GM21390 (cell line): ENCODE measurements at regions not wholly inside any gene's neighbourhood (a gene's known extent, or its start where the extent isn't known, plus 50 kb on each side); places are given as distances from the start of the nearest gene placed in this dataset.
"Not testable (repeated sequence)": the region's sequence is repeated elsewhere in the genome, so short reads cannot be mapped to it uniquely, and the experiment has no call there.

Source experiments
- ATAC-seq: cut with Tn5 transposase; IDR thresholded peaks from one replicate; pipeline ENCODE4 v1.9.1; 2021; ENCODE audit not compliant: unreplicated experiment

DNA sequence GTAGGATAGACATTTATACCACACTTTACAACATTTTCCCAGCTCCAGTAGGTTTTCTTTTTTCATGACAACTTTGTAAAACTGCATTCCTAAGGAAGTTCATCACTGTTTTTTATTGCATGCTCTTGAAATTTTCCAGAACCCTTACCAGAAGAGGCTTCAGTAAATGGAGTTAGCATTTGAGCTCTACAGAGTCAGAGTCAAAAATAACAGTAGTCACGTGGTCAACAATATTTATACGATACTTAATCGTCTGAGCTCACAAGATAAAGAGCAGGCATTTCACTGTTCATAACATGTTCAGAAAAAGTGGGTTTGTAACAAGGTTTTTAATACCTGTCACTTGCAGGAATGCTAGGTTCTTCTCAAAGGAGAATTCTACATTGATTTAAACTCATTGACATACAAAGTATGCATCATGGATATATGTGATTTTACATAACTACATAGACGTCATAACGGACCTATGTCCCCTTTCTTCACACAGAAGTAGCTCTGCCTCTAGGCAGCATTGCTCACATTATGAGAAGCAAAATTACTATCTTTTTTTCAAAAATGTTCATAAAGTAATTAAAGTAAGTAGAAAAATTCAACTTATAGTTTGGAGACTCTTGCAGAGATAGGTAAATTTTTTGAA, 187.0 kb upstream of the COL3A1 start:
- no peak for ATAC-seq

DNA sequence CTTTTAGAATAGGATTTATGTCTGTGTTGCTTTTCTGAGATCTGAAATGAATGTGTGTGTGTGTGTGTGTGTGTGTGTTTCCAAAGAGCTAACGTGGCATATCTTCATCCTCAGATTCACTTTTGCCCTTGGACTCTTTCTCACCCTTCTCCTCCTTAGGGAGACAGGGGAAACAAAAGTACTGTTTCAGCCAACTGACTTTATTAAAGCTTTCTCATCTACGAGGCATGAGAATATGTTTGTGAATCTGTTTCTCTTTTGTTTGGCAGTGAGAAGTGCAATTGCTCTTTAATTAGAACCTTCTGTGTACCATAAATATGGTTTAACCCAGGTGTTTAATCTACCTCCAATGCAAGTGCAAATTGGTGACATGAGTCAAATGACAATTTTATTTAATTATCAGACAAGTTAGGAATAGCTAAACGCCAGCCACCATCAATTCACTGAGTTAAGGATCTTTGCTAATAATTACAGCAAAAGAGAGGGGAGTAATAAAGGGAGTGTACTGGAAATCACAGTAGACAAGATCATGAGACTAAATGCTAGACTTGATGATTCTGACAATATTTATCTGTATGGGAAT, 186.4 kb upstream of the COL3A1 start:
- ATAC-seq = no peak

DNA sequence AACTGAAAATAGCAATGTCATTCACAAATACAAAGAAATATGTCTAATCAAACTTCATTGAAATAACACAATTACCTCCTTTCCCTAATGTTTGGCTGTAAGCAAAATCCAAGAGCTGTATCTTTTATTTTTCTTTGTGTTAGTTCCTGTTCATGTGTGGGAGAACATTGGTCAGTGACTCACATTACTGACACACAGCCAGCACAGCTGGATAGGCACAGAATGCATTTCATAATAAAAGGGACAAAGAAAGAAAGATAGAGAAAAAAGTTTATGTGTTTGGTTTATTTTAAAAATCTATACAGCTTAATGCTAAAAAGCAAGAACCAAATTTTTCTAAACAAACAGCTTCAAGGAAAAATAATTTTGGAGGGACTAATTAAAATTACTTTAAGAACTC, 185.6 kb upstream of the COL3A1 start:
- no peak for ATAC-seq

DNA sequence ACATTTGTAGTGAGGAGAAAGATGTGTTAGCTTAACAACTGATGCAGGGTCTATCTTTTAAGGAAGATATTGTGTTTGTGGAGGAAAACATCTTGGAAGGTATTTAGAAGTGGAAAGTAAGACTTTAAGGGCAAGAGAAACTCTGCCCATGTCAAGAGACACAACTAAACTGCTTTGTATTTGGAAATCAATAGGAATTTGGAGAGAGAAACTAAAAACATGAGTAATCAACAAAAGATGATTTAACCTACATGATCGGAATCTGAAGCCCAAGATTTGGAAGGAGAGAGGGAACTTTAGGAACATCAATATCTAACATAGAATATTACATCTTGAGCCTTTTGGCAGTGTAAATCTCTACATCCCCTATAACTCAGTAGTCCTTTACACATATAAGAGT, 184.2 kb upstream of the COL3A1 start:
- no peak for ATAC-seq

DNA sequence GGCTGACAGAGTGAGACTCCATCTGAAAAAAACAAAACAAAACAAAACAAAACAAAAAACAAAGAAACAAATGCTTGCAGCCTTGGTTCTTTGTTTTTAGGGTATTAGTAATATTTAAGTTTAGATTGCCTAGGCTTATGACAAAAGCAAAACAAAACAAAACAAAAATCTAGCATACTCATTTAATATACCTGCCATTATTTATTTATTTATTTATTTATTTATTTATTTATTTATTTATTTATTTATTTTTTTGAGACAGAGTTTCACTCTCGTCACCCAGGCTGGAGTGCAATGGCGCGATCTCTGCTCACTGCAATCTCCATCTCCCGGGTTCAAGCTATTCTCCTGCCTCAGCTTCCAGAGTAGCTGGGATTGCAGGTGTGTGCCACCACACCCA, 179.7 kb upstream of the COL3A1 start:
- ATAC-seq = not testable (repeated sequence)

DNA sequence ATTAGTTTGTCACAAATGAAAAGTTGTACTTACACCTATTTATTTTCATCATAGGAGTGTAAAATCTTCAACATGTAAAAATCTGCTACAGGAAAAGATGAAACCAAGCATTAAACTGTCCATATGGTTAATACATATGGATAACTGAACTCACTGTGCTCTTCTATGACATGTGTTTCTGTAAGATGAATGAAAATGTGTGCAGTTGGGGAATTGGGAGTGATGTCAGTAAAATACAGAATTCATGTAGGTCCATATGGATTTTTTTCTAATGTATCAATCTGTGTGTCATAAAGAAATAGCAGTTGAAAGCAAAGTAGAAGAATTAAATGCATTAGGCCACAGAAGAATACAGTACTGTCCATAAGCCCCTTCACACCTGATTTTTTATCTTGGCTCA, 178.4 kb upstream of the COL3A1 start:
- ATAC-seq = no peak

DNA sequence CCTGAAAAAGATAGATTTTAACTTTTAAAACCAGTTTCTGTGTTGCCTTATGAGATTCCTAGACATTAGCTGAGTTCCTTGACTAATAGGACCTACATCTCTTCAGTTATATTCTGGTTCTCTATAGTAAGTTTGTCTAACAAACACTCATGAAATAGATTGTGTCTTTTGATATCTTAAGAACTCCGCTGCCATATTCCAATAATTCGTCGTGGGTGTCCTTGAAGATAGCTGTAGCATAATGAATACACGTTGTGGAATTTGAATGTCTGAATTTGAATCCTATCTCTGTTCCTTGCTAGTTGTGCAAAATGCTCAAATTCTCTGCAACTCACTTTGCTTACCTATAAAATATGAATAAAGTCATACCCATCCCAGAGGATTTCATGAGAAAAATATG, 176.8 kb upstream of the COL3A1 start:
- ATAC-seq = no peak

DNA sequence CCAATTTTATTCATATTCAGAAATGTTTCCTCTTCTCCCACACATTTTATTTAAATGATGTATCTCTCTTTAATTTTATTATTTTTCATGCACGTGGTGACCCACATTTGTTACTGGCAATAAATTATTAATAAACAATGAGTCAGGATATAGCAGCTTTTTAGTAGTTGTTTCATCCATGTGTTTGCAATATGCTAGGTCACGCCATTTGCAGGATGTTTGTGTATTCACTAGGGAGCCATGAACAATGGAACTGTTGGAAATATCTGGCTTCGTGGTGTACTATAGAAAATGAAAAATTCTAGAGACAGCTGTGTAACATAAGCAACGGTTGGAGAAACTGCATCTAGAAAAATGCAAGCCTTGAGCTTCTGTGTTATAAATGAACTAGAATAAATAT, 176.0 kb upstream of the COL3A1 start:
- ATAC-seq = no peak

DNA sequence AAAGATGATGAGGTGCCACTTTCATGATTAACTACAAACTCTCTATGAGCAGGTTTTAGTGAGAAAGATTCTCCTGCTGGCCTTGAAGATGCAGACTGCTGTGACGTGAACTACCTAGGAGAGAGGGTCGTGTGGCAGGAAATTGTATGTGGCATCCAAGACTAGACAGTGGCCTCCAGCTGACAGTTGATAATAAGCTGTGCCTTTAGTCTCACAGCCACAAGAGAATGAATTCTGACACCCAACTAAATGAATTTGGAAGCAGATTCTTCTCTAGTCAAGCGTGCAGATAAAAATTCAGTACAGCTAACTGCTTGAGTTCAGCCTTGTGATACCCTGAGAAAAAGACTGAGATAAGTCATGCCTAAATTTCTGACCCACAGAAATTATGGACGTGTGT, 169.0 kb upstream of the COL3A1 start:
- ATAC-seq = no peak

DNA sequence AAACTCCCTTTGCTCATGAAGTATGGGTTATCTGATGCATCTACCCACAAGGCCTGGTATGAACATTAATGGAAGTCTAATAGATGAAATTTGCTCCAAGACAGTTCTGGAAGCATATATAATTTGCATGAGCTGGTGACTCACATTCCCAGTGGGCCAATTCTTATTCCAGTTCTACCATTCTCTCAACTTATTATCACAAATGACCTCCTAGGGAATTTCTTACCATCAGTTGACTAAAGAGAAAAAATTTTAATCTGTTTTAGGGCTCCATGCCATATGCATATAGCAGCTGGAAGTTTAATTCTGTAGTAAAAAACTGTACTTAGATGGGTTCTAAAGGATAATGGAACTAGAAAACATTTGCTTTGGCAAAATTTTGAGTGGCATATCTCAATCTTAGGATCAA, 165.2 kb upstream of the COL3A1 start:
- no peak for ATAC-seq

DNA sequence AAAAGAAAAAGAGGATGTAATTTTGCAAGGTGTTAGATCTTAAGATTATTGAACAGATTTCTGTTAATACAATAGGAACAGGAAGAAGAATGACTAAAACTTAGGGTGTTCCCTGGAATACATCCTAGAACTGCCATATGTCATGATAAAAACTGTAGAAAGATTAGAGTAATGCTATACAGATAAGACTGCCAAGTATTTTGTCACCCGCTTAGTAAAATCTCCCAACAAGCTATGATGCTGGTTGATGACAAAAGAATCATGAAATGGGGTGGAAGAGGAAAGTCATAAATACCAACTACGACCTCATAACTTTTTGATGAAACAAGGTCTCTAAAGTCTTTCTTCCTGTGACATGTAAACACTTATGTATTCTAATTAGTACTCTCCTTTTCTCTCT, 163.6 kb upstream of the COL3A1 start:
- ATAC-seq = no peak

DNA sequence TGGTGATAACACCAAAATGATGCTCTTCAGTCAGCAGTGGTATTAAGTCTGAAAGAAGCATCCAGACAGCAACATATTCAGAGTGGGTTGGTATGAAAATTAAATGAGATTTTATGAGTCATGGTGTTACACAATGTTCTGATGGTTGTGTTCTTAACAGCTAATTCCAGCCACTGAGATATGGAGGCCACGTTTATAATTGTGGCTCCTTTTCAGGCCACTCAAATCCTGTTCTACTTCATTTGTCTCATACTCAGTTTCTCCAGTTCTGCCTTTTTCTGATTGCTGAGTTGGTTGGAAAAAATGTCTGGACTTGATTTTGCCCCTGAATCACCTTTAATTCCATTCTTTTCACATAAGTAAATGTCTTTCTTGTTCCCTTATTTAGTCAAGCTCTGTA, 162.7 kb upstream of the COL3A1 start:
- no peak for ATAC-seq

DNA sequence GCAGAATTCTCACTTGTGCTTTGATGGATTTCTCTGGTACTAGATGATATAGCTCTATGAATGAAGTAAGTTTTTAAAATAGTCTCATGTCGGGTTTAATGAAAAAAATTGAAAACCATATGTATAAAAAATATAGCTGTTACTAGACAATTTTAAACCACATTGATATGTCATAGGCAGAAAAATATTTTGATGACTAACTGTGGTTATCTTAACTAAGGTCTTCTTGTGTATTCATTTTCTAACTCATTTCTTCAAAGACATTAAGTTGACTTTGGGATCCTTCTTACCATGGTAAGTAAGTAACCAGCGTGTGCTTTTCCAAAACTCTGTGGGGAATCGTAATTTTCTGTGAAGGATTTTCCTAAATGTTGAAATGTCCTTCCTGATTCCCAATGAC, 160.9 kb upstream of the COL3A1 start:
- ATAC-seq = no peak

DNA sequence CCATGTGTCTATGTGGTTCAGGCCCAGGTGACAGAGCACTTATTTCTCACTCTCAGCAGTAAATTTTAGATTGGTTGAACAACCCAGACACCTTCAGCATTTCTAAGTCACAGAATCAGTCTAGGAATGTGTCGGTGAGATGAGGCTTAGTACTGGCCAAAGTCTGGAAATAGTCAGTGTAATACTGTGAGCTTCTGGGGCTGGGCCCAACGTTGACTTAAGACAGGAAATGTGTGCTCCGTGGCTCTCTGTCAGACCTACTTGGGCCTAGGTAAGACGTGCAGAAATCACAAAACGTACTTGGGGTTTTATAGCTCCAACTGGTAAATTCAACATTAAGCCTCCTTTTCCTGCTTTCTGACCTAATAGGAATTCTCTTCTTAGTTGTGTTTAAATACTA, 160.3 kb upstream of the COL3A1 start:
- no peak for ATAC-seq

DNA sequence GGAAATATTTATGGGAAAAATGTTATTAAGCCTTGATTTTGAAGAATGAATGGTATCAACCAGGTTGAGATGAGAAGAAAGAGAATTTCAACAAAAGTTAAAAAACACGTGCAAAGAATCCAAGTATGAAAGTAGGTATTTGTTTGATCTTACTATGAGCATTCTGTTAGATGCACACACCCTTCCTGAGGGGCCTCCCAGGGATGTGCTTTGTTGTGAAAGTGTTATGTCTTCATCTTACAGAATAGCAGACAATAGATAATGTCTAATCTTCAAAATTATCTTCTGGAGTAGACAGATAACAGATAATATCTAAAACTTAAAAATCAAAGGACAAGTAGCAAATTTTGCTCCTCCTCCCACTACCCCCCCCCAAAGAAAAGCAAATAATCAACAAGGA, 155.2 kb upstream of the COL3A1 start:
- ATAC-seq = no peak

DNA sequence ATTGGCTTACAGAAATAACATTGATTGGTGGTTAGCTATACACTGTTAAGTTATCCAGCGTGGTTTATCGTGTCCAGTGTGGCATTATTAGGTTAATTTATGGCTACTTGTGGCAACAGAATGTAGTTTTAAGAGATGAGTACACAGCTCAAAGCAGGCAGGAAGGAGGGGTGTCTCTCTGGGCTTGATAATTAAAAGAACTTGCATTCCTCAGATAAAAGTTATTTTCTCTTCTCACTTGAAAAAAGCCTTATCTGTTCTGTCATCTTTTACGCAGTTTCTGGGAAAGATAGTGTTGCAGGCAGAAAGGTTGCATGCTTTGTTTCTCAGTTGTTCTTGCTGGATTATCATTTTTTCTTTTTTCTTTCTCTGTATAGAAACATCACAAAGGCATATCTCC, 154.4 kb upstream of the COL3A1 start:
- no peak for ATAC-seq

DNA sequence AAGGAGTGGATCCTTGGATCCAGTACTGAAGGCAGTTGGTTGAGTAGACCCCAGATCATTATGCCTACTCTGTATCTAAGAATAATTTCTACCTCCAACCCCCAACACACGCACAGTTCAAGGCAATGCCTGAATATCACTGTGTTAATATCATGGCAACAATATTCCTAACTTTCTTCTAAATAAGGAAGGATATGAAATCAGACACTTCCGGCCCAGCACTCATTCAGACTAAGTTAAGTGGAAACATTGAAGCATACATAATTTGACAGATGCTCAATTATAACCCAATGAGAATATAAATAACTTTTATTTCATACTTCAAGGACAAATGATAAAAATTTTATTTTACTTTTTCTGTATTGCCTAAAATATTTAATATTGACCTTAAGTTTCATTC, 153.6 kb upstream of the COL3A1 start:
- ATAC-seq = no peak

DNA sequence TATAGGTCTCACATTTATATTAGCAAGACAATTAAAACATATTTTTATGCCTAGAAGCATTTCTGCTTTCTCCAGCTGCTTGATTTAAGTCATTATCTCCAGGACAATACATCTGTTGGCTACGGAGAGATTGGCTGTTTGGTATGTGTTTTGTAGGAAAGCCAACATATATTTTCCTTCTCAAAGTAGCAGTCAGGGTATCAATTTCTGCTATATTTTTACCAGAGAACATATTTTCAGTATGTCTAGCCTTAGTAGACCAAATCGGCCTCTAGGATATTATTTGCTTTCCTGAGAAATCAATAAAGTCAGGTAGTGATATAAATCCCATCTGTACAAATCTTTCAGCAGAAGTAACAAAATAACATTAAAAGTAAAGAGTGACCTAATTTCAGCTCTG, 150.0 kb upstream of the COL3A1 start:
- no peak for ATAC-seq

DNA sequence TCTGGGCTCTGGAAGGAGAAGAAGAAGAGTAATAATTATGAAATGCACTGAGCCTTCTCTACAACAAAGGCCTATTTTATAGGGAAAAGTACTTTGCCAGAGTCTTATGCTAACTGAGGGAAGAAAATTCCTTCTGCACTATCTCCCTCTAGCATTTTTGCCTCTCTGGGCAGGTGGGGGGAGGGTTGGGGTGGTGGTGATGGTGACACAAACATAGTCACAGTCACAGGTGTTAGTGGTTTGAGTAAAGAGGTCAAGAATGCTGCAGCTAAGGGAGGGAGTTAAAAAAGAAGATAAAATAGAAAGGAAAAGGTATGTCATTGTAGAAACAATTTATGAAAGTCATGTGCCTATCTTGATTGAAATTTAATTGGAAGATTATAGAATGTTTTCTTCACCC, 140.8 kb upstream of the COL3A1 start:
- no peak for ATAC-seq

DNA sequence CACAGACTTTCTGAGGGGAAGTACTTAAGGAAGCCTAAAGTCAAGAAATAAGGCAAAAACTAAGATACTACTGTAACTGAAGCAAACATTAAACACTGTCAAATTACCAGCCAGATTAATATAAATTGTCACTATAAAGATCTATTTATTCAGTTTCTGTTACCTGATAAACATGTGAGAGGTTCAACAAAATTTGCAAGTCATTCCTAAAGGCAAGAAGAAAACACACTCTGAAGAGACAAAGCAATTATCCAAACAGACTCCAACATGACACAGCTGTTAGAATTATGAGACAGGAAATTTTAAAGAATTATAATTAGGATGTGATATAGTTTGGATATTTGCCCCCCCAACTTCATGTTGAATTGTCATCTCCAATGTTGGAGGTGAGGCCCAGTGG, 140.4 kb upstream of the COL3A1 start:
- no peak for ATAC-seq

DNA sequence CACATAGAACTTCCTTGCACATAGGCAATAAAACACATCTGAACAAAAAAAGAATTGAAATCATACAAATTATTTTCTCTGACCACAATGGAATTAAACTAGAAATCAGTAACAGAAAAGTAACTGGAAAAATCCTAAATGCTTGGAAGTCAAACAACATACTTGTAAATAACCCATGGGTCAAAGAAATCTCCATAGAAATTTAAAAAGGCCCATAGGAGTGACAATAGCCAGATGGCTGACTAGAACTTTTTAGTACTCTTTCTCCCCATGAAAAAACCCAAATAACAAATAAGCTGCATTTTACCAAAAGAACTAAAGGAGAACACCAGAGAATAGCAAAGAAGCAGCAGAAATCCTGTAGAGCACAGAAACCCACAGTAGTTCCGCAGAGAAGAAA, 139.2 kb upstream of the COL3A1 start:
- ATAC-seq = no peak

DNA sequence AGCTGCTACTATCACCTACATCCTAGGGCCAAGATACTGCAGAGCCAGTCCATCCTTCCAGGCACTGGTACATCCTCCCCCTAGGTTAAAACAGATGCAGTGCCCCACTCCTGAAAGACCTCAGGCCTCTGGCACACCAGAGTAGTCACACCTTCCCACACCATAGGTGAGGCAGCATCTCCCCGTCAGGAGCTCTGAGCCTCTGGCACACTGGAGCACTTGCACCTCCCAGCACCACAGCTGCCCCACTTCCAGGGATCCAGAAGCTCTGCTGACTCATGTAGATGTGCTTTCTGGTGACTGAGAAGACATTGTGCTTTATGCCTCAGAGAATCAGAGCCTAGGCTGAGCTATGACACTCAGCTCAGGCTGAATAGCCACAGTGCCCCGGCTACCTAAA, 138.4 kb upstream of the COL3A1 start:
- no peak for ATAC-seq

DNA sequence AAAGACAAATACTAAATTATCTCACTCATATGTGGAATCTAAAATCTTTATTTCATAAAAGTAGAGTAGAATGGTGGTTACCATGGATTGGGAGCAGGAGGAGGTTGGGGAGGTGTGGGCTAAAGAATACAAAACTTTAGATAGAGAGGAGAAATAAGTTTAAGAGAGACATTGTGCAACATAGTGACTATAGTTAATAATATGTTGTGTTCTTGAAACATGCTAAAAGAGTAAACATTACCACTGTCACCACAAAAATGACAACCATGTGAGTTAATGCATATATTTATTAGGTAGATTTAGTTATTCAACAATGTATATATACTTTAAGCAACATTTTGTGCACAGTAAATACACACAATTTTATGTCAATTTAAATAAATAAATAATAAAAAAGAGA, 128.5 kb upstream of the COL3A1 start:
- ATAC-seq = no peak
